Astrocyte (in vitro differentiated cells and primary cell): ENCODE measurements at regions not wholly inside any gene's neighbourhood (a gene's known extent, or its start where the extent isn't known, plus 50 kb on each side); places are given as distances from the start of the nearest gene placed in this dataset.

Source experiments
- DNase-seq: peaks from one replicate; pipeline ENCODE4 v3.0.0-alpha.2; 2010; ENCODE audit warnings: low read depth
- FAIRE-seq: peaks from 2 replicates; lab custom pipeline; 2011; peaks lifted over from hg19 to GRCh38; lab: Jason Lieb, UNC
- H2AFZ ChIP-seq: 2 replicates; pipeline ENCODE4 v1.6.0; 2012; ENCODE audit warnings: low read depth, low read length, inconsistent platforms
- H3K27ac ChIP-seq: 2 replicates; pipeline ENCODE4 v1.5.1; 2011; ENCODE audit warnings: low read depth, low read length, inconsistent platforms
- H3K27me3 ChIP-seq: 2 replicates; pipeline ENCODE4 v1.6.0; 2011; ENCODE audit warnings: low read length, inconsistent platforms; ENCODE audit not compliant: insufficient read depth
- H3K36me3 ChIP-seq: 2 replicates; pipeline ENCODE4 v1.5.1; 2011; ENCODE audit warnings: low read length, inconsistent platforms; ENCODE audit not compliant: insufficient read depth
- H3K4me1 ChIP-seq: 2 replicates; pipeline ENCODE4 v1.5.1; 2011; ENCODE audit warnings: low read length, inconsistent platforms; ENCODE audit not compliant: insufficient read depth
- H3K4me2 ChIP-seq: 2 replicates; pipeline ENCODE4 v1.6.0; 2012; ENCODE audit warnings: low read length, inconsistent platforms
- H3K4me3 ChIP-seq: 2 replicates; pipeline ENCODE4 v1.5.1; 2011; ENCODE audit warnings: low read depth, mild to moderate bottlenecking, low read length, inconsistent platforms; ENCODE audit not compliant: insufficient read depth
- H3K79me2 ChIP-seq: 2 replicates; pipeline ENCODE4 v1.6.0; 2012; ENCODE audit warnings: mild to moderate bottlenecking, low read length, inconsistent platforms; ENCODE audit not compliant: insufficient read depth
- H3K9ac ChIP-seq: 2 replicates; pipeline ENCODE4 v1.6.0; 2012; ENCODE audit warnings: mild to moderate bottlenecking, low read length, inconsistent platforms
- H3K9me3 ChIP-seq: 2 replicates; pipeline ENCODE4 v1.5.1; 2012; ENCODE audit warnings: low read depth, mild to moderate bottlenecking, low read length, inconsistent platforms; ENCODE audit not compliant: insufficient read depth
- H4K20me1 ChIP-seq: 2 replicates; pipeline ENCODE4 v1.6.0; 2012; ENCODE audit warnings: low read length, inconsistent platforms; ENCODE audit not compliant: insufficient read depth
- H3K27ac Mint-ChIP-seq: one replicate; pipeline ENCODE4 v1.8.0; 2021; ENCODE audit warnings: mild to moderate bottlenecking, mixed read lengths; ENCODE audit not compliant: unreplicated experiment
- H3K27me3 Mint-ChIP-seq: one replicate; pipeline ENCODE4 v1.8.0; 2021; ENCODE audit warnings: low read depth, mixed read lengths; ENCODE audit not compliant: unreplicated experiment
- H3K36me3 Mint-ChIP-seq: one replicate; pipeline ENCODE4 v1.8.0; 2021; ENCODE audit warnings: low read depth, mixed read lengths; ENCODE audit not compliant: unreplicated experiment
- H3K4me1 Mint-ChIP-seq: one replicate; pipeline ENCODE4 v1.8.0; 2021; ENCODE audit warnings: low read depth, mixed read lengths; ENCODE audit not compliant: unreplicated experiment
- H3K4me3 Mint-ChIP-seq: one replicate; pipeline ENCODE4 v1.8.0; 2021; ENCODE audit warnings: mild to moderate bottlenecking, moderate library complexity, mixed read lengths; ENCODE audit not compliant: unreplicated experiment
- H3K9me3 Mint-ChIP-seq: one replicate; pipeline ENCODE4 v1.8.0; 2021; ENCODE audit warnings: mild to moderate bottlenecking, mixed read lengths; ENCODE audit not compliant: unreplicated experiment
- CTCF ChIP-seq: IDR thresholded peaks from 2 replicates; pipeline ENCODE4 v1.5.1; 2011; ENCODE audit warnings: low read depth, mild to moderate bottlenecking, inconsistent platforms, low read length, moderate library complexity; ENCODE audit not compliant: insufficient read depth
- EZH2 ChIP-seq: IDR thresholded peaks from 2 replicates; pipeline ENCODE4 v1.6.1; 2012; ENCODE audit warnings: mild to moderate bottlenecking, low read length, inconsistent platforms; ENCODE audit not compliant: insufficient read depth

DNA sequence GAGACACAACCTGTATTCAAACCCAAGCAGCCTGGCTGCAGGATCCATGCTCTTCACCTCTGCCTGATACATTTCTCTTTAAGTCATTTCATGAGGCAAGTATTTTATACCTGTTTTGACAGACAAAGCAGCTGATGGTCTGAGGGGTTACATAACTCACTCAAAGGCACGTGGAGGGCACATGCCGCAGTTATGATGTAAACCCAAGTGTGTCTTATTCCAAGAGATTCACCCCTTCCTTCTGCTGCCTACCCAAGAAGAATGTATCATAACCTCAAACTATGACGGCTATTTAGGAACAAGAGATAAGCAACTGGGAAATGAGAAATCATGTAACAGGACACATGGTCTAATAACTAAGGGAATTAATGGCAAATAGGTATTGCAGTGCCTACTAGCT, 329.8 kb upstream of the TMPO start:
- no peak overlapping the region for H3K4me3 ChIP-seq
- TF ChIP-seq CTCF (no peak), EZH2 (no peak)
- no peaks in the 10 kb centered on the region for H3K79me2 ChIP-seq
- H3K4me3 Mint-ChIP-seq = no peak overlapping the region
- no peaks in the 10 kb centered on the region for H3K27me3 ChIP-seq
- no peaks in the 10 kb centered on the region for H3K36me3 ChIP-seq
- FAIRE-seq (no peak), DNase-seq (peak; percentile 83)
- H3K27me3 Mint-ChIP-seq = peaks cover 6% of the 10 kb centered on the region
- peaks cover 4% of the 10 kb centered on the region for H3K9me3 Mint-ChIP-seq
- no peaks in the 10 kb centered on the region for H3K9me3 ChIP-seq
- H4K20me1 ChIP-seq = no peaks in the 10 kb centered on the region
- peaks cover 18% of the 10 kb centered on the region for H3K4me1 Mint-ChIP-seq
- H3K4me2 ChIP-seq = no peak overlapping the region
- no peaks in the 10 kb centered on the region for H3K4me1 ChIP-seq
- H3K9ac ChIP-seq = no peak overlapping the region
- H3K27ac ChIP-seq = no peak overlapping the region
- H3K27ac Mint-ChIP-seq = no peak overlapping the region
- H2AFZ ChIP-seq = no peak overlapping the region
- no peaks in the 10 kb centered on the region for H3K36me3 Mint-ChIP-seq

DNA sequence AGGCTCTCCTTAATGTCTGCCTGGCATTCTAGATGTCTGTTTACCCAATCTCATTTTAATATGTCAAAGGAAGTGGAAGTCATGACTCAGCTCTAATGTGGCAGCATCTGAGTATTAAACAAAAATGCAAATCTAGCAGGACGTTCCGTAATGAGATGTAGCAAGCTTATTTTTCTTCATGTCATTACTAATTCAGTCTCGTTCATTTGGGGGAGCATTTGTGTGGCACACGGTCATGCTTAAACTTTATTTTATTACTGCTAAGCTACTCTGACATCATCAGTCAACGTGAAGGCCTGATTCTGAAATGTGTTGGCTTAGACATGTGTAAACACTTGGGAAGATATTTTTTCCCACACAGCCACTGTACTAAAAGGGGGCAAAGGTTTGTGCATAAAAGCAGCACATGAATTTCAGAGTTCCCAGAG, 326.7 kb upstream of the TMPO start:
- H3K27ac ChIP-seq = peak overlapping the region; percentile 15
- DNase-seq = peak; percentile 53
- H3K4me1 Mint-ChIP-seq = peaks cover 20% of the 10 kb centered on the region
- TF ChIP-seq CTCF = no peak
- no peak for TF ChIP-seq EZH2
- no peak overlapping the region for H3K4me3 ChIP-seq
- peak overlapping the region; percentile 32 for H2AFZ ChIP-seq
- no peaks in the 10 kb centered on the region for H4K20me1 ChIP-seq
- no peaks in the 10 kb centered on the region for H3K4me1 ChIP-seq
- no peak overlapping the region for H3K9ac ChIP-seq
- H3K9me3 Mint-ChIP-seq = no peaks in the 10 kb centered on the region
- H3K9me3 ChIP-seq = no peaks in the 10 kb centered on the region
- FAIRE-seq = no peak
- no peak overlapping the region for H3K27ac Mint-ChIP-seq
- H3K4me2 ChIP-seq = no peak overlapping the region
- no peaks in the 10 kb centered on the region for H3K79me2 ChIP-seq
- H3K4me3 Mint-ChIP-seq = no peak overlapping the region
- H3K27me3 Mint-ChIP-seq = no peaks in the 10 kb centered on the region
- no peaks in the 10 kb centered on the region for H3K36me3 Mint-ChIP-seq
- no peaks in the 10 kb centered on the region for H3K27me3 ChIP-seq
- H3K36me3 ChIP-seq = no peaks in the 10 kb centered on the region

DNA sequence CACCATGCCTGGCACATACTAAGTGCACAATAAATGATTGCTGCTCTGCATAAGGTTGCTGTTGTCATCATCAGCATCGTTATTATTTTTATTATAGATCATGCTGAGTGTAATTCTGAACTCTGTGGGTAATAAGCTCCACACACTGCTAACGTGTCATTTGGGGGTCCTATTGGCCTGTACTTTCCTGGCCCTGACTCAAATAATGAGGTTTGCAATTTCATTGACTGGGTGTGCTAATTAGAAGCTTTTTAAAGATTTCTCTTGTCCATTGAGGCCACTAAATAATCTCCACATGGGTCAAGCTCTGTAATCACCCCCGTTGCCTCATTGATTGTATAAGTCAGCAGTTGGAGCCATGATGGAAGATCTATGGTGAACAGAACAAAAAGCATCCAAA, 320.8 kb upstream of the TMPO start:
- Histone ChIP-seq H4K20me1 (no peaks in the 10 kb centered on the region), H3K79me2 (no peaks in the 10 kb centered on the region), H3K27ac (no peak overlapping the region), H3K9ac (no peak overlapping the region), H3K4me2 (no peak overlapping the region), H2AFZ (no peak overlapping the region), H3K27me3 (no peaks in the 10 kb centered on the region), H3K36me3 (no peaks in the 10 kb centered on the region), H3K4me1 (no peaks in the 10 kb centered on the region), H3K9me3 (no peaks in the 10 kb centered on the region), H3K4me3 (no peak overlapping the region)
- no peak overlapping the region for H3K4me3 Mint-ChIP-seq
- H3K9me3 Mint-ChIP-seq = no peaks in the 10 kb centered on the region
- H3K27me3 Mint-ChIP-seq = no peaks in the 10 kb centered on the region
- FAIRE-seq (no peak), DNase-seq (no peak)
- H3K36me3 Mint-ChIP-seq = no peaks in the 10 kb centered on the region
- H3K4me1 Mint-ChIP-seq = peaks cover 6% of the 10 kb centered on the region
- TF ChIP-seq CTCF = no peak
- TF ChIP-seq EZH2 = no peak
- no peak overlapping the region for H3K27ac Mint-ChIP-seq
